AG04449 (cell line): ENCODE measurements at regions not wholly inside any gene's neighbourhood (a gene's known extent, or its start where the extent isn't known, plus 50 kb on each side); places are given as distances from the start of the nearest gene placed in this dataset.

Experiments
- CTCF ChIA-PET: fragments of 350-600 bp; formaldehyde crosslinking; extraction: SDS; loops from one replicate; lab custom pipeline; 2021; ENCODE audit warnings: antibody characterized with exemption; lab: Yijun Ruan, JAX
- POLR2A ChIA-PET: fragments of 400-600, 350-600 bp; formaldehyde crosslinking; extraction: SDS; loops from one replicate; lab custom pipeline; 2020; ENCODE audit warnings: antibody characterized with exemption, inconsistent platforms; lab: Yijun Ruan, JAX
- DNase-seq: peaks from one replicate; pipeline ENCODE4 v3.0.0-alpha.2; 2010; ENCODE audit warnings: low read depth, low spot score
- H3K4me3 ChIP-seq: 2 replicates; pipeline ENCODE4 v1.5.1; 2011; ENCODE audit warnings: low read depth, mild to moderate bottlenecking, control low read depth, low read length
- TF ChIP-seq, protein P1 (sequence below): IDR thresholded peaks from one replicate; pipeline ENCODE4 v1.5.1; 2011; ENCODE audit warnings: mild to moderate bottlenecking, moderate library complexity, low read length, control low read depth, inconsistent platforms; ENCODE audit not compliant: insufficient read depth; ENCODE audit errors: missing control alignments

DNA sequence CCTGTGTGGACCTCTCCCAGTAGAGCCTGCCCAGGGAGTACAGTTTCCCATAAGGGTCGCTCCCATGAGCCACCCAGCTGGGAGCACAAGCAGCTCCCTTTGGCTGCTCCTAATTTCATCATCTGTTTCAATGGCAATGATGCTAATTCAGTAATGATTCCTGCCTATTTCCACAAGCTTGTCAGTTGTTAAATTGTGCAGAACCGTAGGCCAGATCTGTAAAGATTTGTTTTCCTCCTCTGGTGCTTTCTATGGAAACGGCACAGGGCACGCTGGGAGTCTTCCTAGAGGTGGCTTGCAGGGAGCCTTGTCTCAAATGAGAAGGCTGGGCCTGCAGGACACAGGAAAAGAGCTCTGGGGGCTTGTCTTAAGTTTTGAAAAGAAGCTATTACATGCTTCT lies 223.7 kb downstream of the CBLN1 start:
- TF ChIP-seq, protein P1, sequence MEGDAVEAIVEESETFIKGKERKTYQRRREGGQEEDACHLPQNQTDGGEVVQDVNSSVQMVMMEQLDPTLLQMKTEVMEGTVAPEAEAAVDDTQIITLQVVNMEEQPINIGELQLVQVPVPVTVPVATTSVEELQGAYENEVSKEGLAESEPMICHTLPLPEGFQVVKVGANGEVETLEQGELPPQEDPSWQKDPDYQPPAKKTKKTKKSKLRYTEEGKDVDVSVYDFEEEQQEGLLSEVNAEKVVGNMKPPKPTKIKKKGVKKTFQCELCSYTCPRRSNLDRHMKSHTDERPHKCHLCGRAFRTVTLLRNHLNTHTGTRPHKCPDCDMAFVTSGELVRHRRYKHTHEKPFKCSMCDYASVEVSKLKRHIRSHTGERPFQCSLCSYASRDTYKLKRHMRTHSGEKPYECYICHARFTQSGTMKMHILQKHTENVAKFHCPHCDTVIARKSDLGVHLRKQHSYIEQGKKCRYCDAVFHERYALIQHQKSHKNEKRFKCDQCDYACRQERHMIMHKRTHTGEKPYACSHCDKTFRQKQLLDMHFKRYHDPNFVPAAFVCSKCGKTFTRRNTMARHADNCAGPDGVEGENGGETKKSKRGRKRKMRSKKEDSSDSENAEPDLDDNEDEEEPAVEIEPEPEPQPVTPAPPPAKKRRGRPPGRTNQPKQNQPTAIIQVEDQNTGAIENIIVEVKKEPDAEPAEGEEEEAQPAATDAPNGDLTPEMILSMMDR = no peak
- DNase-seq = no peak
- H3K4me3 ChIP-seq = no peak overlapping the region
- POLR2A ChIA-PET = no interaction called here
- CTCF ChIA-PET = no interaction called here

DNA sequence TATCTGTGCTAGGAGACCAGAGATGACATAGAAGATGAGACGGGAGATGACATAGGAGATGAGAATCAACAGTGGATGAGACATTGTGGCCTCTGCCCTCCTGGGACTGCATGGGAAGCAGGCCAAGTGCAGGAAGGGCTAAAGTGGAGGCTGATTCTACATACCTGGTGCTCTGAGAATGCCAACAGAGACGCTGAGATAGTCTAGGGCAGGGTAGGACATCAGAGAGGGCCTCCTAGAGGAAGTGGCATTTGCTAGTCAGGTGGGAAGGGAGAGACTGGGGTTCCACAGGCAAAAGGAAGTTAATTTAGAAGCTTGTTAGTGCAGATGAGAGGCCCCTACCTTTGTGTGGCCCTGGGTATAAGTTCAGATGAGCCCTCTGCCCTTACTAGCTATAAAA lies 224.2 kb downstream of the CBLN1 start:
- ChIA-PET CTCF (no interaction called here), POLR2A (no interaction called here)
- TF ChIP-seq, protein P1 = no peak
- DNase-seq = no peak
- H3K4me3 ChIP-seq = no peak overlapping the region

DNA sequence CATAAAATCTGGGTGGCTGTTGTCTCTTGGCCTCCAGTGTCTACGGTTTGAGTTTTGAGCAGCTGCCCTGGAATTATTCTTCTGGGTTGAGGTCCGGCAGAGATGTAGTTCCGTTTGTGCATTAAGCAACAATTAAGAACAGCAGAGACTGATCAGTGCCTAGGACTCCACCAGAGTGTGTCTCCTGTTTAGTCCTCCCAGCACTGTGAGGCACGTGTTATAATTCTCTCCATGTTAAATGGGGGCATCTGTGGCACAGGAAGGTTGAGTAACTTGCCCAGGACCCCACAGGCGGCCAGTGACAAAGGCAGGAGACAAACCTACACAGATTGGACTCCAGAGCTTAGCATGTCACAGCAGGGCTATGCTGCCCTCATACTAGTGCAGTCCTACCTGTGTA lies 225.1 kb downstream of the CBLN1 start:
- TF ChIP-seq, protein P1 = no peak
- POLR2A ChIA-PET = no interaction called here
- CTCF ChIA-PET = no interaction called here

DNA sequence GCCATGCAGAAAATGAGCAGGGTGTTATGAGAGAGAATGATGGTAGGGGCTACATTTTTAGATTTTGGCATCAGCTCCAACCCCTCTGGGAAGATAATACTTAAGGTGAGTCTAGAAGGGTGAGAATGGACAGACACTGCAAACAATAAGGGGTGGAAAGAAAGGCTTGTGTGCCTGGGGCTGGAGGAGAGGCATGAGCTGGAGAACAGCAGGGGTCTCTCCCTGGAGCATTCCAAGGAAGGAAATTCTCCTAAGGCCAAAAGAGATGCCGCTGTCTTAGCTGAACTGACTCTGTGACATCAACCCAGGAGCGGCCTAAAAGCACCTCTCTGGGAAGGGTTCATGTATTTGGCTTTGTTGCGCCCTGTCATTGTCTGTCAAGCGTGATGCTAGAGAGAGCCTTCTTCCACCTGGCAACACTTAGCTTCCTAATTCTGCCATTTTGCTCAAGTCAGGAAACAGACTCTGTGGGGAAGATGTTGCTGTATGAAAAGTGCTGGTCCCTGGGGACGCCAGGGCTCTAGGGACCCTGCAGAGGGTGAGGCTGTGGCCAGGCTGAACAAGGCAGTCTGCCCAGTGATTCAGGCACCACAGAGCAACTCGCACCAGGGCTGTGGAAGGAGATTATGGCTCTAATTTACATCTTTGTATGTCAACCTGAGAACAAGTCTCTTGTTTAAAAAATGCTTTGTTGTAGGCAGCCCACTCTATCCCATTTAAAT lies 225.7 kb downstream of the CBLN1 start:
- no peak for DNase-seq
- no peak overlapping the region for H3K4me3 ChIP-seq
- CTCF ChIA-PET = no interaction called here
- TF ChIP-seq, protein P1 = no peak
- POLR2A ChIA-PET = no interaction called here

More for the DNA sequence above, 225.1 kb downstream of the CBLN1 start:
- no peak overlapping the region for H3K4me3 ChIP-seq
- no peak for DNase-seq

DNA sequence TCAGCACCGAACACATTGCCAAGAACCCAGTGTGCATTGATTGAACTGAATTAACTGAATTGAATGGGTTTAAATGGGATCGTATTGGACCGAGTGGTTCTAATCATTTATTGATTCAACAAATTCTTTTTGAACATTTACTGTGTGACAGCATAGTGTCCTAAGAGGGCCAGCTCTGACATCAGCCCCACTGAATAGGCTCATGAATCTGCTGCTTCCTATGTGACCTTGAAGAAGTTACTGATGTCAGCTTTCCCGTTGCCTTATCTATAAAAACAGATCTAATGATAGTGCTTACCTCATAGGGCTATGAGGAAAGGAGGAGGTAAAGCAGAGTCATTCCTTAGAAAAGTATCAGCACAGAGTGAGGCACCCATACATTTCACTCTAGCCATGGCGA lies 226.3 kb downstream of the CBLN1 start:
- DNase-seq = no peak
- POLR2A ChIA-PET = no interaction called here
- CTCF ChIA-PET = no interaction called here
- H3K4me3 ChIP-seq = no peak overlapping the region
- TF ChIP-seq, protein P1 = no peak

DNA sequence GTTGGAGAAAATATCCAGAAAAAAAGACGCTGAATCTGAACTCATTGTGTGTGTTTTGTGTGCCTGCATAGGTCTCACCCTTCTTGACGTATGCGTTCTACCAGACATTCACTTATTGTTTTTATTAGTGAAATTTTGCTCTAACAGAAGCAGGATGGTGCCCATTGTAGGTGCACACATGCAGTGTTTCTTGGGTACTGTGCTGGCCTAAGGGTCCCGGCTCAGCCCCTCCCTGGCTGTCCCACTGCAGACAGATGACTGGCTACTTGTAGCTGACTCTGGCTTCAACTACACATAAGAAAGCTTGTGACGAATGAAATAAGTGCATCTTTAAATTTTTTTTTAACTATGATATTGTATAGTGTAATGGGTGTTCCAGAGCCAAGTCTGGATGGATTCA lies 227.0 kb downstream of the CBLN1 start:
- ChIA-PET POLR2A (no interaction called here), CTCF (no interaction called here)
- TF ChIP-seq, protein P1 = no peak
- no peak overlapping the region for H3K4me3 ChIP-seq
- DNase-seq = no peak
